HG03175 (cell line): ENCODE measurements at regions not wholly inside any gene's neighbourhood (a gene's known extent, or its start where the extent isn't known, plus 50 kb on each side); places are given as distances from the start of the nearest gene placed in this dataset.
"Not testable (repeated sequence)": the region's sequence is repeated elsewhere in the genome, so short reads cannot be mapped to it uniquely, and the experiment has no call there.

Source experiments
- ATAC-seq: cut with Tn5 transposase; IDR thresholded peaks from one replicate; pipeline ENCODE4 v1.9.1; 2021; ENCODE audit warnings: mild to moderate bottlenecking, moderate library complexity; ENCODE audit not compliant: unreplicated experiment

DNA sequence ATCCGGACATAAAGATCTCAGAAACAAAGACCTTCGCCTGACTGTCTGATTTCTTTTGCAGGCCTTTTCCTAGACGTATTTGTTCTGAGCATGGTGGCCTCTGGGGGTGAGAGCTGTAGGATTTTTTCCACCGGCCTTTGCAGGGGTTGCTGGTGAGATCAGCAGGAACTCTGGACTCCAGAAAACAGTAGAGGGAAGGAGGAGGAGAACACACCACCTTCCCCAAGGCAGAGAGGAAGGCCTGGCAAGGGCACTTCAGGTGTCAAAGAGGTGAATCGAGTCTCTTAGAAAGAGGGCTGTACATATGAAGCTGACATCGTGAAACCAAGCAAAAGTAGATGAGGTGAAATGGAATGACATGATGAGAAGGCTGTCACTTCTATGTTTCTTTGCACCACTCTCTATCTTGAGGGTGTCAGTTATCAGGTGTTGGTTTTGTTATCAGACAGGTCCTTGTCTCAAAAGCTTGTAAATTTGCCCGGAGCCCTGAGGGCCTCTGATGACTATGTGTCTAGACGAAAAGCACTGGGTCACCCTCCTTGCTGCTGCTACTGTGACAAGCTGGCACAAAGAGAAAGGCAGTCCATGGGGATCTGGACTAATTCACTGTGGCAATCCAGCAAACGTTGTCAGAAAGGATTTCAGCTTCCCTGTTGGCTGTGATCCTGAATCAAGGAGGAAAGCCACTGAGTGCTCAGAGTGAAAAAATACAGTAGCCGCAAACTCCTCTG is 91.3 kb upstream of the MAP3K7 start:
- ATAC-seq, result no peak

DNA sequence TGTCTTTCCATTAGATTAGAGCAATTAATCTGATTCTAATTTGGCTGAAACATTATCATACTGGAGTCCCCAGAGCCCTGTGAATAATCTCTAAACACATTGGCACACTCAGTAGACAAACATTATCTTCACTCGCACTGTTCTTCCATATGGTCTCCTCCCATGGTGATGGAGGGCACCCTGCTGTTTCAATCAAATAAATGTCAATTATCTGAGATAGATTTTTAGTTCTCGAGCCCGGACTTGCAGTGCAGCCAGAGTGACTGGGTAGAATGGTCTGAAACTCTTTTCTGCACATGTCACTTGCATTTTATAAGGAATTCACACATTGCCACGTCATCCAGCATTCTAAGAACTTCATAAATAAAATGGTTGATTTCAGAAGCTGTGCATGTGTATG is 90.6 kb upstream of the MAP3K7 start:
- no peak for ATAC-seq

DNA sequence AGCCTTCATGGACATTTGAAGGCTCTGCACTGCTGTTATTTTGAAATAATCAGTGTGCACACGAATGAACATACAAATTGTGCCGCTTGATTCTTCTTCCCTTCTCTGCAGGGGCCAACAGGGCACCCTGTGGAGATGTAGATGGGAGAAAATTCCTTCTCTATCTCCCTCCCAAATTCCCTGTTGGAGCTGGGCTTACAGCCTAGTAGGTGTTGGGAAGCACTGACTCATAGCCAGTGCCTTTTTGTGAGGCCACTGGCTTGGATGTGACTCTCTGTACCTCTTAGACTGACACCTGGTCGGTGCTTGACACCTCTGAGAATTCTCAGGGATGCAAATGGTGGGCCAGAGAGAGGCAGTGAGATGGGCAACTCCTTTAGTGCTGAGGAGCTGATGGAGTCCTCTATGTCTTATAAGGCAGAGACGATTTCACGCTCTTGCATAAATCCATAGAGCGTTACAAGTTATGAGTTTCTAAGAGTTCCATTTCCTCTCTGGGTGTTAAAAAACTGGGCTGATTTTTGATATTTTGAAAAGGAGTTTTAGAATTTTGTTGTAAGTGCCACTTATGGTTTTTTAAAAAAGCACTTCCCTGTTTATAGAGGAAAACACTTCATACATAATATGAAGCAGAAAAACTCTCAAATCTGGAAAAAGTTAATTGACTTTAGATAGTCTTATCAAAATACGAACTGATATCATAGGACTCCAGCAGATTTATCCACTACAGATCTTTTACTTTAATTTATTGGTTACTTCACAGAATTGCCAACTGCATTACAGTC is 89.8 kb upstream of the MAP3K7 start:
- ATAC-seq, result no peak

DNA sequence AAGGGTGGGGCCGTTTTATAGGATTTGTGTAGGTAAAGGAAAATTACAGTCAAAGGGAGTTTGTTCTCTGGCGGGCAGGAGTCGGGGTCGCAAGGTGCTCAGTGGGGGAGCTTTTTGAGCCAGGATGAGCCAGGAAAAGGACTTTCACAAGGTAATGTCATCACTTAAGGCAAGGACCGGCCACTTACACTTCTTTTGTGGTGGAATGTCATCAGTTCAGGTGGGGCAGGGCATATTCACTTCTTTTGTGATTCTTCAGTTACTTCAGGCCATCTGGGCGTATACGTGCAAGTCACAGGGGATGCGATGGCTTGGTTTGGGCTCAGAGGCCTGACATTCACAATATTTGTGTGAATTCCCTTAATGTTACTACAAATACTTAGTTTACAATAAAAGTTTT is 88.2 kb upstream of the MAP3K7 start:
- not testable (repeated sequence) for ATAC-seq

DNA sequence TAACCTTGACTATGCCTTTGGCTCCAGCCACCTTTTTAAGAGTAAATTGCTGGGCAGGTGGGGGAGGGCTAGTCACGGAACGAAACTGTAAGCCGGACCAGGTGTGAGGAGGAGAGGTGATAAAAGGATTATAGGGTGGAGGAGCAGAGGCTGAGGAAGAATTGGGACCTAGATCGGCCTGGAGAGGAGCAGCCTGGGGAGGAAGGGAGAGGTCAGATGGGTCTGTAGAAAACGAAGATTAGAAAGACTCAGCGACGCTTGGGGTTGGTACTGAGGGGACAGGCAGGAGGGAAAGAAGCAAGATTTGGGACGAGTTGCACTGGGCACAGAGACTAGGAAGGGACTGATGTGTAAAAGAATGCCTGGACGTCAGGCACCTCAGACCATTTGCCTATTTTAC is 87.2 kb upstream of the MAP3K7 start:
- not testable (repeated sequence) for ATAC-seq

DNA sequence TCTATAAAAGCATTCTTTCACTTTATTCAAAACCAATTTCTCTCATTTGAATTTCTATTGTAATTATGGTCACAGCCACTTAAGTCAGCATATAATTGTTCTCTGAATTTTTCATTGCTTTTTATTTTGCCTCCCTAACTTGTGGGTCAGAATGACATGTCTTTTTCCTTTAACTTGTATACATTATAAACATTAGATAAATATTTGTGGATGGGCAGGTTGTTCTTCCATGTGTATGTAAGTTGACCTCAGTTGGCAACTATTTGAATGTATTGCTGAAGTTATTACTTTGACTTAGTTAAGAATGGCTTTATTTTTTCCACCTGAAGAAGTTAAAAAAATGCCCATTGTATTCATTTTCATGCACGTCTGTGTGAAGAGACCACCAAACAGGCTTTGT is 83.0 kb upstream of the MAP3K7 start:
- no peak for ATAC-seq

DNA sequence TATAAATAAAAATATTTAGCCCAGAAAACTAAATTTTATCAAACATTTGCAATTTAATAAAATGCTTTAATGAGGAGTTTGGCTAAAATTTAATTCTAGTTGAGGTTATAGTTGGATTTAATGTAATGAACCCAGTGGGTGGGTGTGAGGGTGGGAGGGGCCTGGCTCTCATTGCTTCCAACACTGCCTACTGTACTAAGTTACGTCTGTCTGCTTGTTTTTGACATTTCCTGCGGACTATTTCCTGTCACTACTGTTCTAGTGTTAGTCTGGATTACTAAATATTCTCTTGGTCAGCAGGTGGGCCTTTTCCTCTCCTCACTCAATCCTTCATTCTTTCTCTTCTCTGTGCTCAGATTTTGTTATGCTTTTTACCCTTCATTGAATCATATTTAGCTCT is 82.5 kb upstream of the MAP3K7 start:
- no peak for ATAC-seq

DNA sequence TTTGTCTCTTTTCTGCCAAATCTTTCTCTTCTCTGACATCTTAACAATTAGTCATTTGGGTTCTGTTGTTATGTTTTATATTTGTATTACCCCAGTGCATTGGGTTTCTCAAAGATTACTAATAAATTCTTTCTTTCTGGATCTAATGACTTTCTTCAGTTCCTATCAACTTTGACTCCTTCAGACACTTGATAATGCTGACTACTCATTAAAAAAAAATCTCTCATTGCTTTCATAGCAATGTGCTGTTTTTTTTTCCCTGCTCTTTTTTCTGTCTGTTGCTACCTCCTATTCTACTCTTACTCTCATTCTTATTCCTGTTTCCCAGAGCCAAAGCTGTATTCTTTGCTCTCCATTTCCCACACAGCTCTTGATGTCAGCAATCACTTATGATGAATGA is 81.3 kb upstream of the MAP3K7 start:
- no peak for ATAC-seq

DNA sequence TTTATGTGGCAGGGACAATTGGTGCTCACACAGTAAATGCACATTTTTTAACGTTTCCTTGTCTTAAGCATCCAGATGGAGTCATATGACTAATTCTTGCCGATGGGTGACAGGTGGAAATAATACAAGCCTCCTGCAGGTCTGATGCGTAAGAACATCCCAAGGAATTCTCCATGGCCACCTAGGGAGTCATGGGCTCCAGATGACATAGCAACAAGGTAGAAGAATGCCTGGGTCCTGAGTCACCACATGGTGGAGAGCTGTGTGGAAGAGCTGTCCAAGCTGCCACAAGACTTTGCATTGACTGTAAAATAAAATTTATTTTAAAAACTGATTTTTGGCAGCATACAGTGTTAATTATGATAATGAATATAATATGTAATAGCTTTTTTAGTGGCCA is 77.0 kb upstream of the MAP3K7 start:
- no peak for ATAC-seq

DNA sequence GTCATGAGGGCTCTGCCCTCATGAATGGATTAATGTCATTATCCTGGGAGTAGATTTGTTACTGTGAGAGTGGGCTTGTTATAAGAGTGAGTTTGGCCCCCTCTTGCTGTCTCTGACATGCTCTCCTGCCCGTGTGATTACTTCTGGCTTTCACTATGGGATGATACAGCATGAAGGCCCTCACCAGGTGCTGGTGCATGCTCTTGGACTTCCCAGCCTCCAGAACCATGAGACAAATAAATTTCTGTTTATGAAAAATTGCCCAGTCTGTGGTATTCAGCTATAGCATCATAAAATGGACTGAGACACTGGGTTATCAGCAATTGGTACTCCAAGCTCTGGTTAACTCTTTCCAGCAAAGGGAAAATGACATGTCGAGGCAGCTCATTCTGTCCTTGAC is 76.2 kb upstream of the MAP3K7 start:
- ATAC-seq, result no peak

DNA sequence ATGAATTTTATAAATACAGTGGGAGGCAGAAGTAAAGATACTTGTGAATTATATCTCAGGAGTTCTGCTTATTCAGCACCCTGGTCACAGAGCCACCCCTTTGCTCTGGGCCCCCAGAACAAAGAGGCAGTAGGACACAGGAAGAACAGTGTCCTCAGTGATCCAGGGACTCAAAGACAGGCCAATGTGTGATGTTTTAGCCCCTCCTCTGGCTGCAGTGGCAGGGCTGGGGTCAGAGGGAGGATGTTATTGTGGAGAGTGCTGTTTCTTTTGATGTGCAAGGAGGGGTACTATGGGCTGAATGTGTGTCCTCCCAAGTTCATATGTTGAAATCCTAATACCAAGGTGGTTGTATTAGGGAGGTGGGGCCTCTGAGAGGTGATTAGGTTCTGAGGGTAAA is 74.1 kb upstream of the MAP3K7 start:
- ATAC-seq, result no peak

DNA sequence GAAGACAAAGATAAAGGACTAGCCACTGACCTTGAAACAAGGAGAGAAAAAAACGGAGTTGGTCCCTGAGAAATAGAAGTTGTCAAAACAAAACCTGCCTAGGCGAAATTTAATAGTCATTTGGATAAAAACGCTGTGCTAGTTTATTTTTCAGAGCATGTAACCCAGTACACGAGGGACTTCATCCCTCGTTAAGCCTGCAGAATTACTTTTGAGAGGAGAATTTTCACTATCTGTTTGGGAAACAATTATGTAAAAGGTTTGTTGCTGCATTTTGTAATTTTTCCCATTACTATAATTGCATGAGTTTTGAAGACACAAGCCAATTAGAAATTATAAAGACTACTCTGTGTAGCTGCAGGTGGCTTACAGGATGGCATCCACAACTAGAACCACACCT is 71.6 kb upstream of the MAP3K7 start:
- ATAC-seq, result no peak

DNA sequence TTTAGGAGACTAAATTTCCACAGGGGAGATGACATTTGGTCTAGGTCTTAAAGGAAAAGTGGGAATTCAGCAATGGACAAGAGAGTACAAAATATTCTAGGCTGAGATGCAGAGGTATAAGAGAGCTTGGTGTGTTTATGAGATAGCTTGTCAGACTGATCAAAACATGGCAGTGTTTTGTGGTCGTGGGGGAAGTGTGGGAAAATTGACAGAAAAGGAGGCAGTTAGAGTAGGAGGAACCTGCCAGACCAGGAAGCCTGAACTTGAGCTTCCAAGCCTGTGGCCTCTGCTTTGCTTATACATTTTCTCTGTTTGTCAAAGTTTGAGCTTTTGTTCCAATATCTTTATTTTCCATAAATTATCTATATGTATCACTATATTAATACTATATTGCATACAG is 69.5 kb upstream of the MAP3K7 start:
- ATAC-seq, result no peak

DNA sequence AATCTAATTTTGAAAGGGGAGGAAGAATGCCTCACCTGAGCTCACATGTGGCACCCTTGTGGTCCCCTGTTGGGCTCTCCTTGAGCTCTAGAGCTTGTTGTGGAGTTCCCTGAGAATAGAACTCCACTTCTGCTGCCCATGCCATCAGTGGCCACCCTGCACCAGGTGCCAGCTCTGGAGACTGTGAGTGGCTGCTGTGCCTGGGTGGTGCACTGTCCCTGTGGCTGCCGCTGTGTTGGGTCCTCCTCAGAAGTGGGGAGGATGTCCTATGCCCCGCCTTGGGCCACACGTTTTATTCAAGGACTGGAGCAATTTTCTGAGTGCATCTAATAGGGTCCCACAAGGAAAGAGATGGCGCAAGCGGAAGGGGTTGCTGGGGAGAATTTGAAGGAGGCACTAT is 67.9 kb upstream of the MAP3K7 start:
- ATAC-seq, result no peak

DNA sequence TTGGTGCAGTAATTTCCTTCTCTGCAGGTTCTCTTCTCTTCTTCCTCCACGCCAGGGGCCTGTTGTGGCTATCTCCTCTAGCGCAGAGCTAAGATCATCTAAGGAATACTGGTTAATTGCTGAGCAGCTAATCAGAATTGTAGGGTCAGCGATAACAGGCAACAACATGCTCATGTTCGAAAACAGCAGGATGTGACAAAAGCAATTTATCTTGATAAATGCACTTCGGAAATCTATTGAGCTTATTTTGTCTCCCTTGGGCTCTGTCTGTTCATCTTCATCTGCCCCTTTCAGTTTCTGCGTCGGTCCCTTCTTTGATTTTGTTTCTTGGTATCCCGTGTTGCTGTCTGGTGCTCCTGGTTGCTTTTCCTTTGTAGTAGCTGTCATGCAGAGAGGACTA is 67.3 kb upstream of the MAP3K7 start:
- ATAC-seq, result no peak

DNA sequence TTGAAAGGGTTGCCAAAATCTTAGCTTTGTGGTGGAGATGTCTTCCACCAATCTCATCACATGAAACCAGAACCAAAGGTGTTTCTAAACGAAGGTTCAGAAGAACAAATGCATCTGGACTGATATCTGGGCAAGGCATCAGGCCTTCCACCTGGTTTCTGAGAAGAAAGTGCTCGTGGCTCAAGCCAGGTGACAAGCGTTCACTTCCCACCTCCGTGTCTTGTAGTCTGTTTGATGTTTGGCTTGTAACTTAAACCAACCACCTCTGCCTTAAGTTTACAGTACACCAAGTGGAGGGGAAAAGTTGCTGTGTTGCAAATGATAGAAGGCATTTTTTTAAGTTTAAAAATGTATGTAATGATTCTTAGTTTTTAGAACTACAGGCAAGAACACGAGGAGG is 66.9 kb upstream of the MAP3K7 start:
- no peak for ATAC-seq

DNA sequence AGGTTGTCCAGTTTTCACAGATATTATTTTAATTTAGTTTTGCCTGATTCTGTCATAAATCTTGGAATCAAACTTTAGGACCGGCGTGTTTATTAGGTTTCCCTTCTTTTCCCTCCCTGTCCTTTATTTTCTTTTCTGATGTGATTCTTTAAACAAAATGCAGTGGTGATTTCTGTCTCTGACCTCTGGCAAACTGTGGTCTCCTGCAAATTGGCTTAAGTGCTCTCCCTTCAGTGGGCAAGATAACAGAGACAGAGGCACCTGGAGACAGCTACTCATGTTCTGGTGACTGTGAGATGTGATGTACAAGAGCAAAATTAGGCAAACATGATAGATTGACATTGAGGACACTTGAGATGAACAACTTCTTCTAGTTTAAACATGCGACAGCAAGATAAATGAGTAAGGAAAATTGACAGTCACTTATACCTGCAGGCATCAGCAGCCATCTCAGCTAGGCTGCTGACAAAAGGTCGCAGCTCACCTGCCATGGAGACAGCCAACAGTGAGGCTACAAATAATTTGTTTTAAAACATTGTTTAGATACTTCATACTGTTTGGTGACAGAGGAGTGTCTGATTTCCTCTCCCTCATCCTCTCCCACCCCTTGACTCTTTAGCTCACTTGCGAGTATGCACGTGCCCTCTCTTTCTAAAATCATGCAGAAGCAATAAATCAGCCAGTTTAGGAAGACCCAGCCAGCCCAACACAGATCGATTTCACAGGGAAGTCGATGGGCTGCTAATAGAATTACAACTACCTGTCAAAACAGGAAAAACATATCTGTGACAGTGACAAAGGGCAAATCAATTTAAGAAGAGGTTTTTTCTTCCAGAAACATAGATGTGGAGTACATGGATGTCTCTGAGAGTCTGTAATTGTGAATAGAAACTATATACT is 63.4 kb upstream of the MAP3K7 start:
- no peak for ATAC-seq

DNA sequence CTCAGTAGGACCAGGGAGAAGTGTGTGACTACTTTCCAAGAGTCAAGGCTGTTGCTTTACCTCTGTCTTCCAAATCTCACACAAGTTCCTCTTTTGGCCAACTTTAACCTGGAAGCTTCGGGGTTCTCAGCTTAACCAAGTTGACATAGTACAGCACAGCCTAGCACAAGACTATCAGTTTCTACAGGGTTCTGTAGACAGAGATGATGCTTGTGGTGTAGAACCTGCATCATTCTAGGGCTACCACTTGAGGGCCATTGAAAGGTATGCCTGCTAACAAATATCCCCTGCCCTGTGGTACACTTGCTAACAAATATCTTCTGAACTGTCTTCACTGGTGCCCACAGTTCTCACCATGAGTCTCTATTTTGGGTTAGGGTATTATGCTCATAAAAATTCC is 62.0 kb upstream of the MAP3K7 start:
- no peak for ATAC-seq

DNA sequence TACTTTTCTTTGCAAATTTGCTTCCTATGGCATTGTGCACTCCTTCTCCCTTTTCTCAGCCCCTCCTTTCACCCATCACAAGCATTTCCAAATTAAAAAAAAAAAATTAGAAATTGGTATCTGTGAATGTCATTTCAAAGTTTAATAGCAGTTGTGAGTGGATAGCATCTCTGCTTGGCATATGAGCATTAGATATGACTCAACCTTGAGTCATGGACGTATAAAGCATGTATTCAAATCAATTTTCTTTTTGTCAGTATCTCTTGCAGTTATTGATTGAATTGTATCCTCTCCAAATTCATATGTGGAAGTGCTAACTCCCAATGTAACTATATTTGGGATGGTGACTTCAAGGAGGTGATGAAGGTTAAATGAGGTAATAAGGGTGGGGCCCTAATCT is 60.1 kb upstream of the MAP3K7 start:
- no peak for ATAC-seq

DNA sequence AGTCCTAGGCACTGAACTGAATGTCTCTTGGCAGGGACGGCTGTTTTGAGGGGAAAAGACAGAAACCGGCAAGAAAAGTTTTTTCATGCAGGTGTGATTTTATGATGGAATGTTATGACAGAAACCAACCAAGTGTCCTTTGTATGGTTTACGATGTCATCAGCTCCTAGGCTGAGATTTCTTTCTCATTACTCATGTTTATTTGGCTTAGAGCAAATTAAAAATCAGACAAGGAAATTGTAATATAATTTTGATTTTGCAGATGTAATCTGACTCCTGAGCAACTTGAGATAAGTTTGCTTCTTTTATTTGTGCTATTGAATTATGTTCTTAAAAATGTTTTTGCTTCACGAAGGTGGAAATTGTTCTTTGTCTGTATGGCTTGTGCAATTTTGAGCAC is 58.8 kb upstream of the MAP3K7 start:
- no peak for ATAC-seq

DNA sequence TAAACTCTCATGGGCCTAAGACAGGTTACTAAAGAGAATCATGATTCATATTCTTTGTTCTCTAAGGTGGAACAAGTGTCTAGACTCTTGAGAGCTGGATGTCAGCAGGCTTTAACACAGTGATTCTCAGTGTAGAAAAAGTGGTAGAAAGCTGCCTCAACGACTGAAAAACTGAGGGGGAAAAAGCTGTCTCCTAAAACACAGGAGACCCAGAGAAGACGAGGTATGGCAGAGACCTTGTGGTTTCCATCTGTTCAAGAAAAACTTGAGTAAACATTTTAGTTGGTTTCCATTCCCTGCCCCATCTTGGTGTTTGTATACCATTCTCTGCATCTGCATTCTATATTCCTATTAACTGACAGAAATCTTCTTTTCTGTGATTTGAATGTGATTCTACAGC is 57.6 kb upstream of the MAP3K7 start:
- ATAC-seq, result no peak

DNA sequence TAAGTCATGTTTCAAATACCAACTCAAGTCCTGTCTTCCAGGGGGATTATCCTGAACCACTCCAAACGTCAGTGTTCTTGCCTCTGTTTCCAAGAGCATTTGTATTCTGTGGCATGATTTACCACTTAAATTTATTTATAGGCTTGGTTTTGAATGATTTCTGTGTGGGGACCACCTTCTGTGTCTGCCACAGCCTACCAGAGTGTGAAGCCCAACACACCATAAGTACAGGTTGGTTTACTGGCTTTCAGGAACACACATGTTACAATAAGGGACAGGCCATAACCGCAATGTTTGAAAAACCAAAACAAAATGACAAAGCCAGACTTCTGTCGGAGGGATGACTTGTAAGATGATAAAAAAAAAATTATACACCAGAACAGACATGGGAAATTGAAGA is 56.5 kb upstream of the MAP3K7 start:
- no peak for ATAC-seq
